ENCODE measurements at regions not wholly inside any gene's neighbourhood (a gene's known extent, or its start where the extent isn't known, plus 50 kb on each side); places are given as distances from the start of the nearest gene placed in this dataset.

DNA sequence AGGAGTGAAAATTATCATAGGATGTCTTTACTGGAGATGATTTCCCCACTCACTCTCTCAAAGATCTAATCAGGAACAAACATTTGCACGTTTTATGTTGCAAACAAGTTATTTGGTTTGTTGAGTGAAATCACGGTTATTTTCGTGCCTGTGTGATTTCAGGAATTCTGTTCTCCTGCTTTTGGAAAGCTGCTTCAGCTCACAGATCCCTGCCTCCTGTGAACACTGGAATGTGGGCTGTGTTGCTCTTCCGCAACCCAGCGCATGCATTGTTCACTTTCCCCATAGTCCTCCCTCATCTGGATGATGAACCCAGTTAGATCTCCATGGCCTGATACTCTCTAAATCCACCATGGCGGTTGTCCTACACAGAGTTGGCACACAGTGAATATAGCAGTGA is 91.0 kb downstream of the PLEKHG1 start:
- TF ChIP-seq REST (IDR thresholded peaks at IDR 0.05; ENCODE audit: low read depth, low read length), result no peak
- TF ChIP-seq TAF1 (IDR thresholded peaks at IDR 0.05; ENCODE audit: borderline replicate concordance, low read depth, low read length), result no peak
- no peak for TF ChIP-seq MYC (IDR thresholded peaks at IDR 0.05; ENCODE audit: insufficient read depth, insufficient read length, insufficient replicate concordance, low read length, severe bottlenecking)
- TF ChIP-seq, protein P1, sequence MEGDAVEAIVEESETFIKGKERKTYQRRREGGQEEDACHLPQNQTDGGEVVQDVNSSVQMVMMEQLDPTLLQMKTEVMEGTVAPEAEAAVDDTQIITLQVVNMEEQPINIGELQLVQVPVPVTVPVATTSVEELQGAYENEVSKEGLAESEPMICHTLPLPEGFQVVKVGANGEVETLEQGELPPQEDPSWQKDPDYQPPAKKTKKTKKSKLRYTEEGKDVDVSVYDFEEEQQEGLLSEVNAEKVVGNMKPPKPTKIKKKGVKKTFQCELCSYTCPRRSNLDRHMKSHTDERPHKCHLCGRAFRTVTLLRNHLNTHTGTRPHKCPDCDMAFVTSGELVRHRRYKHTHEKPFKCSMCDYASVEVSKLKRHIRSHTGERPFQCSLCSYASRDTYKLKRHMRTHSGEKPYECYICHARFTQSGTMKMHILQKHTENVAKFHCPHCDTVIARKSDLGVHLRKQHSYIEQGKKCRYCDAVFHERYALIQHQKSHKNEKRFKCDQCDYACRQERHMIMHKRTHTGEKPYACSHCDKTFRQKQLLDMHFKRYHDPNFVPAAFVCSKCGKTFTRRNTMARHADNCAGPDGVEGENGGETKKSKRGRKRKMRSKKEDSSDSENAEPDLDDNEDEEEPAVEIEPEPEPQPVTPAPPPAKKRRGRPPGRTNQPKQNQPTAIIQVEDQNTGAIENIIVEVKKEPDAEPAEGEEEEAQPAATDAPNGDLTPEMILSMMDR (IDR thresholded peaks at IDR 0.05 in 2 of 3, conservative IDR thresholded peaks at IDR 0.05 in 1 of 3; ENCODE audit: control insufficient read depth in 2 of 3, extremely low read depth in 1 of 3, insufficient read depth in 1 of 3, low read depth in 3 of 3, low read length in 3 of 3), result no peak
- no peak for TF ChIP-seq PML (IDR thresholded peaks at IDR 0.05; ENCODE audit: low read length)
- no peak for TF ChIP-seq RELA (IDR thresholded peaks at IDR 0.05; ENCODE audit: borderline replicate concordance, partially characterized antibody)
- no peak for TF ChIP-seq EZH2 (IDR thresholded peaks at IDR 0.05; ENCODE audit: borderline replicate concordance, control insufficient read depth, low read depth, low read length)

All from GM12878 (cell line).